SKM-1 treated with dmso at 0.1 percent for 144 hours (cell line): ENCODE measurements at regions not wholly inside any gene's neighbourhood (a gene's known extent, or its start where the extent isn't known, plus 50 kb on each side); places are given as distances from the start of the nearest gene placed in this dataset.
"Not testable (repeated sequence)": the region's sequence is repeated elsewhere in the genome, so short reads cannot be mapped to it uniquely, and the experiment has no call there.

Experiments
- DNase-seq: peaks from one replicate; lab custom pipeline; 2025; ENCODE audit not compliant: unreplicated experiment; lab: John Stamatoyannopoulos, UW

- DNase-seq, result no peak
Measured at GRCh38 chr18:55763805-55764204, 175.8 kb upstream of the TCF4 start.

DNA sequence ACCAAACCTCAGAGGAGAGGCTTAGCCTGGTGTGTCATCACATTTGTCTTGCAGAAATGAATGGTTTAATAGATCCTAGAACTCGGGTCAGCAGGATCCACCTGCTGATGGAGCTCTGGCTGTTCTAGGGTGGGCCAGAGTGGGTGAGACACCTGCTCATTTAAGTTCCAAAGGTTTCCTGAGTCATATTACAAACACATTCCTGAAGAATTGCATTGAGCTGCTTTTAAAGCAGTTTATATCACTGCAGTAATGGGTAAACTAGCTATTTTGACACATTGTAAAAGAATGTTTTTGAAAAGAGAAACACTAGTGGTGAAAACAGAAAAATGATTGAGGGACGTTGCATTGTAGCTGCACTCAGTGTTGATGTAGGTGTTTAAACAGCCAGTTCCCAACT, 175.3 kb upstream of the TCF4 start:
- DNase-seq, result no peak

DNA sequence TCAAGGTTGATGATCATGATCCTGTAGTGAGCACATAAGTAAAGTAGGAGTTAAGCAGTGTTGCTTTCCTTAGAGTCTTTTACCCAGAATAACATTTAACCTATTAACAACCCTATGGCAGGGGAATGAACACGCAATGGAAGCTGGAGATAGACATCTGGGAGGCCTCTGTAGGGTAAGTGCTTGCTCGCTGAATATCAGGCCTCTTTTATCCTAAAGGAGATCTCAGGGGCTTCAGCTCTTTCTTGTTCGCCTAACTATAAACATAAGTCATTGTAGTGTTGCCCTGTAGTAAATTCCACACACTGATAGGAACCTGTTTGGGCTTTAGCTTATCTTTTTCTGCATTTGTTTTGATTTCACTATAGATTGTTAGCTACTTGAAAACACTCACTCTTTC, 174.4 kb upstream of the TCF4 start:
- DNase-seq, result no peak

DNA sequence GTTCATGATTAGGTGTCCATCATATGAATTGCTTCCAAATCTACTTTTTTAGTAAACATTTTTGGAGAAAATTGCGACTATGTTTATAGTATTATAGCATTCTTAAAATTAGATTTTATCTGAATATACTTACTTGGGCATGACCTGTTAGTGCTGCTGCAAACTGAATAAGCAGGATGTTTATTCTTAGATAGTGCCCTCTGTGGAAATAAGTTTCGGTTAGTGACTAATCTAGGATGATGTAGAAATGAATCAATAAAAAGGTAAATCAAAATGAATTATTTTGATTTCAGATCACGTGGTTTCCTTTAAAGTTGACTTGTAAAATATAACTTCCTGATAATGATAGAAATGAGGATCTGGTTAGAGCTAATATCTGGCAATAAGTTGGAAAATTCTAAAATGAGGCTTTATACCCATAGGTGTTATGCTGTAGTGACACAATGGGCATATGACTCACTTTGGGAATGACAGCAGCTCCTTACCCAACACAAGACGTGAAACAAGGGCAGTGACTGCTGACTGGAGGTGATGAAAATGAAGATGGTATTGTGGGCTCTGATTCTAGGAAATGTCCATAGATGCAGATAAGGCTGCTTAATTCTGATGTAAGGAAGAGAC, 165.8 kb upstream of the TCF4 start:
- no peak for DNase-seq

DNA sequence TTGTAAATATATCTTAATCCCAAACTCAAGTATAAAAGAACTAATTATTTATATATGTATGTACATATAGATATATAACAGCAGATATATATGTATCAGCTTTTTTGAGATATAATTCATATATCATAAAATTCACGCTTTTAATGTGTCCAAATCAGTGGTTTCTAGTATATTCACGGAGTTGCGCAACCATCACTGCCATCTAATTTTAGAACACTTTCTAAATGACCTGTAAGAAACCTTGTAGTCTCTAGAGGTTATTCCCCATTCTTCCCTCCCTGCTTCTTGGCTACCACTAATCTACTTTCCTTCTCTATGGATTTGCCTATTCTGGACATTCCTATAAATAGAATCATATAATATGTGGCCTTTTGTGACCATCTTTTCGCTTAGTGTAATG, 163.5 kb upstream of the TCF4 start:
- no peak for DNase-seq

DNA sequence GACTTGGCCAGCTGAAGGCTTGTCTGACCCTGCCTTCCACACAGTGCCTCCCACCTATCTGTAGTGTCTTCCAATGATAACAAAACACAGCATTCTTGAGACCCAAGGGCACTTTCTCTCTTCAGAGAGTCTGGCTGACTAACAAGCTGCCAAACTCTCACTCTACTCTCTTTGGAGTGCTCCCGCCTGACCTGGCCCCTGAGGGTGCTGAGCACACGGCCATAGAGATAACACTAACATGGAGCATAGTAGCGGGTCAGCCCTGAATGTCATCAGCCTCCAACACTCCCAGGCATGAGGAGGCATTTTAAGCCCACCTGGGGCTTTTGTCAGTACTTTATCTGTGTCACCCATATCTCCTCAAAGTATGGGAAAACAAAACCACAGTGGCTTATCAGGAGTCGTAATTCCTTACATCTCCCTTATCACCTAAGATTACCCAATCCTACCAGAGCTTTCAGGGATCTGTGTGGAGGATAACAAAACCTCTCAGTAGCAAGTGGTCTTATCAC, 160.3 kb upstream of the TCF4 start:
- DNase-seq, result no peak

- no peak for DNase-seq
Measured at GRCh38 chr18:55744206-55744605, 156.2 kb upstream of the TCF4 start.

GRCh38 chr18:55743736-55744135, 155.7 kb upstream of the TCF4 start:
- no peak for DNase-seq

- no peak for DNase-seq
Measured at GRCh38 chr18:55743133-55743532, 155.1 kb upstream of the TCF4 start.

GRCh38 chr18:55739488-55739887, 151.5 kb upstream of the TCF4 start:
- DNase-seq, result no peak

- no peak for DNase-seq
Measured at GRCh38 chr18:55738483-55739114, 150.6 kb upstream of the TCF4 start.

DNA sequence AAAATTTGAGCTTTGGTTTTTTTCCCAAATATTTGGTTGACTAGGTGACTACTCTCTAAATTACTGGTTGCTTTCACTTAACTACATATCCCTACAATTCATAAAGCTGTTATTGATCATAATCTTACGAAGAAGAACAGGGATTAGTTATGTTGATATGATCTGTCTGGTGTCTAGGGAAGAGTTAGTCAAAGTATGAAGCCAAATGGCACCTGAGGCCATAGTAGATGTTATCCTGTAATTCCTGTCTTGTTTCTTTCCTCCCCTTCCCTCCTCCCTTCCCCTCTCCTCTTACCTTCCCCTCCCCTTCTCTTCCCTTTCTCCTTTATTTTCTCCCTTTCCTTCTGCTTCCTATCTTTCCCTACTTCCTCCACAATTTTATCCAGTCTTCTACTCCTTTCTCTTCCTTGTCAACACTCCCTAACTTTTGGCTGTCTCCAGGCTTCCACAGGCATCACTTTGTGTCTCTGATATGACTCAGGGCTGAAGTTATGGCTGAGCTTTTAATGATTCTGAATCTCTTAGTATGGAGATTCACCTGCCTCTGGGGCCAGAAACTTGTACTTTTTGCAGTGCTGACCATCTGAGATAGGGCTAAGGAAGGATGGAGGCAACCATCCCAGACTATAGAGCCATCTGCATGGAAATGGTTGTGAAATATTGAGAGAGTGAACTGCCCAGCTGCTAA, 149.9 kb upstream of the TCF4 start:
- no peak for DNase-seq

DNA sequence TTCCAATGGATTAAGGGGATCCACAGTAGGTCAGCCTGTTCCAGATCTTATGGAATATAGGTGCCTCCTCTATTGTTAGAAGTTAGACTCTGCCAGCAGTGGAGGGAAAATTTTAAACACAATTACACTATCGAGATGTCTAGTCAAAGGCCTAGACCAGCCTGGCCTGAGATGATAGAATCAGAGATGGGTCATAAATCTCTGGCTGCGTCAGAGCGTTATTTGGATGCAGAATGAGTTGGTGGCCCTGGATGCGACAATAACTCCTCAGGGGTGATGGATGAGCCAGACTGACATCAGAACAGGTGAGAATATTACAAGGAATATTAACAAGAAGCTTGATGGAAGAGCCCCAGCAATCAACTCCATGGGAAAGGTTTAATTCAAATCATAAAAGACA, 149.3 kb upstream of the TCF4 start:
- DNase-seq, result no peak

DNA sequence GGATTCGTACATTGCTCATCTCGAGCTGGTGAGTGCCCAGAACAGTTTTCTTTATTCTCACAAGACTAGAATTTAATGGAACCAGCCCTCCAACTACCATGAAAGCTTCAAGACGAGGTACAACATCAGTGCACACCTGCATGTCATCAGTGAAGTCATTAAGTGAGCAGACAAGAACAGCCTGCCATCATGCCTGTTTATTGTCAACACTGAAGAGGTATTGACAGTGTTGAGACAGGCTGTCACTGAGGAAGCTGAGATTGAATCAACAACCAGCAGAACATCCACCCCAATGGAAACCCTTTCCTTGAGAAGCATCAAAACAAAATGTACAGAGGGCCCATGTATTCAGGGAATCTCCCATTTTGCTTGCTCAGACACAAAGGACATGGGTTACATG, 148.0 kb upstream of the TCF4 start:
- no peak for DNase-seq

- DNase-seq, result no peak
Measured at GRCh38 chr18:55735199-55735855, 147.3 kb upstream of the TCF4 start.

GRCh38 chr18:55732227-55733106, 144.5 kb upstream of the TCF4 start:
- no peak for DNase-seq

GRCh38 chr18:55731594-55732042, 143.6 kb upstream of the TCF4 start:
- DNase-seq, result no peak

GRCh38 chr18:55721006-55721405, 133.0 kb upstream of the TCF4 start:
- not testable (repeated sequence) for DNase-seq

- no peak for DNase-seq
Measured at GRCh38 chr18:55713707-55714106, 125.7 kb upstream of the TCF4 start.

- DNase-seq, result no peak
Measured at GRCh38 chr18:55706898-55707297, 118.9 kb upstream of the TCF4 start.
